T-helper 1 cell (primary cell): ENCODE measurements at regions not wholly inside any gene's neighbourhood (a gene's known extent, or its start where the extent isn't known, plus 50 kb on each side); places are given as distances from the start of the nearest gene placed in this dataset.
"Not testable (repeated sequence)": the region's sequence is repeated elsewhere in the genome, so short reads cannot be mapped to it uniquely, and the experiment has no call there.

Experiments used
- DNase-seq, 5 donors: peaks; one replicate each; pipeline ENCODE4 v3.0.0-alpha.2; 2012 to 2020

DNA sequence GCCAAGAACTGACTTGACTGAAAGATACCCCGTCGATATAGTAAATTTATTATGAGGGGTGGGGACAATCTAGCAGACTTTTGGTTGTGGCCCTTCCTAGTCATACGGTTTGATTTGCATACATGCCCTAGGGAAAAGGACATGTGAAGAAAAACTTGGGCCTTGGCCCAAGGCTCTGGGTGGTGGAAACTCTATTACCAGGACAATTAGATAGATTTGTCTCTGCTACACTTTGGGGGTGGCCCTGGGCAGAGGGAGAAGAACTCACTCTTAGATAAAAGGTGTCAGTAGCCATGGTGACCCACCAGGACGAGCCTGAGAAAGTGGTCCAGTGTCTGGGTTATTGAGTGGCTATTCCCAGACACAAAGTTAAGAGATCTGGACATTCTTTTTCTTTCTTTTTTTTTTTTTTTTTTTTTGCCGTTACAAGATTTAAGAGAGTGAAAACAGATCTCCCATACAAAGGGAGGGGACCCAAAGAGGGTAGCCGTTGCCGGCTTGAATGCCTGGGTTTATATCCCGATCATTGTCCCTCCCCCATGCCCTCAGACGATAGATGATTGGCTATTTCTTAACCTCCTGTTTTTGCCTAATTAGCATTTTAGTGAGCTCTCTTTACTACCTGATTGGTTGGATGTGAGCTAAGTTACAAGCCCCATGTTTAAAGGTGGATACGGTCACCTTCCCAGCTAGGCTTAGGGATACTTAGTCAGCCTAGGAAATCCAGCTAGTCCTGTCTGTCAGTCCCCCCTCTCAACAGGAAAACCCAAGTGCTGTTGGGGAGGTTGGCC lies 96.4 kb upstream of the SMAD3 start:
- DNase-seq: no peak

DNA sequence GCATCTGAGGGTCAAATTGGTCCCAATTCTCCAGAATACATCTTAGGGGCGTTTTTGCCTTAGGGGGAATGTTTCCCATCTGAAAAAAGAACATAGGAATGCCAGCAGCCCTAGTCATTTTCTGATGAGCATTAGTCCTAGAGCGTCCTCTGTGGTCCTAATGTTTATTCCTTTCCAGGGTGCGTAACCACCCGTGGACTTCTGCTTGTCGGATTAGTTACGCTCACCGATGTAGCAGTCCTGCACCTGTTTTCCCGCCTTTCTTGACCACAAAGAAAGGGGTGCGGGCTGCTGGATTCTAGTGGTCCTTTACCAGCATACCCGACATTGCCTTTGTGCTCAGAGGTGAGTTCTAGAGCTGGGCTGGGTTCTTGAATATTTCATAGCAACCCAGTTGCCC lies 91.3 kb upstream of the SMAD3 start:
- not testable (repeated sequence) for DNase-seq

DNA sequence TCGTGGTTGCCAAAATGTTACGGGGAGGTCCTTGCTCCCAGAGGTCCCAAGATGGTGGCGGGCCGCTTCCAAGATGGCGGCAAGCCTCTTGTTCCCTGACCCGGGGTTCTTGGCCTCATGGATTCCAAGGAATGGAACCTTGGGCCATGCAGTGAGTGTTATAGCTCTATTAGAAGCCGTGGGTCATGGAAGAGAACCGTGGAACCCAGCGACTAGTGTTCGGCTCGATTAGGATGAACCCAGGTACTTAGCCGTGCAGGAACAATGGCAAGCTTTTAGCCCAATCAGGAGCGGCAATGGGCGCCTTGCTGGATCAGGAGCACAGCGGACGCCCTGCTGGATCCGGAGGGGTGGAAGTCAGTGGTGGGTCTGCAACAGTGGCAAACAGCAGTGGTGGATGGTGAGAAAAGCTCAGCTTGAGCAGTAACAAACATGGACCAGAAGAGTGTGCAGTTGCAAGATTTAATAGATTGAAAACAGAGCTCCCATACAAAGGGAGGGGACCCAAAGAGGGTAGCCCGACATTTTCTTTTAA lies 89.2 kb upstream of the SMAD3 start:
- not testable (repeated sequence) for DNase-seq

DNA sequence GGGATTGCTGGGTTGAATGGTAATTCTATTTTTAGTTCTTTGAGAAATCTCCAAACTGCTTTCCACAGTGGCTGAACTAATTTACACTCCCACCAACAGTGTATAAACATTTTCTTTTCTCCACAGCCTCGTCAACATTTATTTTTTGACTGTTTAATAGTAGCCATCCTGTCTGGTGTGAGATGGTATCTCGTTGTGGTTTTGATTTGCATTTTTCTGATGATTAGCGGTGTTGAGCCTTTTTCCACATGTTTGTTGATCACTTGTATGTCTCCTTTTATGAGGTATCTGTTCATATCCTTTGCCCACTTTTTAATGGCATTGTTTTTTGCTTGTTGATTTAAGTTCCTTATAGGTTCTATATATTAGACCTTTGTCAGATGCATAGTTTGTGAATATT lies 85.1 kb upstream of the SMAD3 start:
- DNase-seq: not testable (repeated sequence)

DNA sequence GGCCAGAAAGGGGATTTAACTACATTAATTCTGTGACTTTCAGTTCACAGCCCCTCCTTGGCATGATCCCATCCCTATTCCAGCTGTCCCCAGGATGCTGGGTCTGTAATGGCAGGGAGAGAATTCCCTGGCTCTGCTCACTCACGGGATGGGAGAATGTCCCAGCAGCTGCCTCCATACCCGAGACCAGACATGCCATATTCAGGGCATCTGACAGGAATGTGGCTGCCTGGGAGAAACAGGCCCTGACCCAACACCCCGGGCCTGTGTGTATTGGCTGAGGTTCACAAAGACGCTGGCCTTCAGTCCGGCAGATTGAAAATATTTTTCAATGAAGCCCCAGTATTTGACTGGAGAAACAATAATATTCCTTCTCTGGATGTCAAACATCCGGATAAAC lies 83.6 kb upstream of the SMAD3 start:
- DNase-seq: no peak

DNA sequence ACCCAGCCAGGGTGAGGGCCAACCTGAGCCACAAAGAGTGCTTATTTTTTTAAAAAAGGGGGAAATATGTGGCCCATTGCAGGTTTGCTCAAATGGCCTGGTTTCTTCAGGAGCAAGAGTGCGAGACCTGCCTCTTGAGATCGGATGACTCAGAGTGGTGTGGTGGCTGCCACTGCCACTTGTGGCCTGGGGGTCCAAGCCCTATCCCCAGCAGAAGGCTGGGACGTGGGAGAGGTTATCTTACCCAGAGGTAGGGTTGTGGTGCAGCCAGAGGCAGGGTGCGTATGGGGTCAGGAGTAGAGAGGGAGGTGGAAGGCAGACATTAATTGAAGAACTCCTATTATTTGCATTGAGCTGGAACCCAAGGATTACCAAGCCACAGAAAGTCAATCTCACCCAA lies 83.2 kb upstream of the SMAD3 start:
- no peak for DNase-seq

DNA sequence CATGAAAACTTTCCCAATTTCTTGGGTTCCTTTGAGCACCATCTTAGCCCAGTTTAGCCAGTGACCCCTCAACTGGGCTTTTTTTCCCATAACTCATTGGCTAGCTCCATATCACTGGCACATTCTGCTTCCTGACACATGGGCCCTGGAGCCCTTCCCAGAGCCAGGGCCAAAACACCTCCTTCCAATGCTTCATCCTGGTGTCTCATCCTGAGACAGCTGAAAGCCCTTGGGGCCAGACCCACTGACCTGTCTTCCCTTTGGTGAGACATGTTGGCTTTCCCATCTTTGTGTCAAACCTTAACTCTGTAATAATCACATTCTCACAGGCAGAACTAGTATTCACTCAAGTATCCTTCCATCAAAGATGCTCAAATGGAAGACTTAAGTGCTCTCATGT lies 82.6 kb upstream of the SMAD3 start:
- DNase-seq: no peak

DNA sequence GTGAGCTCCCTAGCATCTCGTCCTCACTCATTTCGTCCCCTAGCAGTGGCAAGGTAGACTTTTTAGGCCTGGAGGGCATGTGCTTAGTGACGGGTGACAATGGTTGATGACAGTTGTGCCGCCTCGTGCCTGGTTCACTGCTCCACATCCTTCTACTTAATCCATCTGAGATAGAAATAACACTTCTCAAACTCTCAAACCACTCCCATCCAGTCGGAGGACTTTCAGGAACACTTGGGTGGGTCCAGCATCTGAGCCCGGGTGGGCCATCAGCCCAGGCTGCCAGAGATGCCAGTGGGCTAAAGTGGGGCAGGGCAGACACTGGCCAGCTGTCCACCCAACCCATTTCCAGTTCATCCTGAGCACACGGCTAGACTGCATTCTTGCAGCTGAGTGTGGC lies 79.7 kb upstream of the SMAD3 start:
- DNase-seq: no peak

DNA sequence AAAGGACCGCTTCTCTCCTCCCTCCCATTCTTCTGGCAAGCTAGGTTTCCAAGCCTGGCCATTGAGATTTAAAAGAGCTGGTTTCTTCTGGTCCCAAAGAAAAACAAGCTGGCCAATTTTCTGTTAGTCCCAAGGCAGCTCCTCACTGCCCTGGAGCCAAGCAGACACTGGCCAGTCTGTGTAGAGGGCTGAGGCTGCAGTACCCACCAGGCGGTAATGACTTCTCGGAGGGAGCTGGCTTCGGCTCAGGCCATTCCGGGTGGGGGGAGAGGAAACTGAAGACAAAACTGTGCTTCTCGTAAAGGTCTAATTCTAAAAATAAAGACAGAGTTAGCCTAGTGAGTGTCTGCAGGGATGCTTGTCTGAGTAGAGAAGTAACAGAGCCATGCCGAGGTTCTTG lies 78.5 kb upstream of the SMAD3 start:
- DNase-seq: no peak

DNA sequence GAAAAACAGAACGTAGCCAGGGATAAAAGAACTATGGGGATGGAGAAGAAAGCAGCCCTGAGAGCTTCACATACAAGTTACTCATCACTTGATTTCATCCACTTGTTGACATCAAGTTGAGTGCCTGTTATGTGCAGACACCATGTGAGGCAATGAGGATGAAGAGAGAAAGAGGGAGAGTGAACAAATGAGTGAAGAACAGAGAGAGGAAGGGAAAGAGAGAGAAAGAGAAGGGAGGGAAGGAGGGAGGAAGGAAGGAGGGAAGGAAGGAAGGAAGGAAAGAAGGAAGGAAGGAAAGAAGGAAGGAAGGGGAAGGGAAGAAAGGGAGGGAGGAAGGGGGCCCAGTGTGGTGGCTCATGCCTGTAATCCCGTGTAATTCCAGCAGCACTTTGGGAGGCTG lies 72.3 kb upstream of the SMAD3 start:
- DNase-seq: no peak

DNA sequence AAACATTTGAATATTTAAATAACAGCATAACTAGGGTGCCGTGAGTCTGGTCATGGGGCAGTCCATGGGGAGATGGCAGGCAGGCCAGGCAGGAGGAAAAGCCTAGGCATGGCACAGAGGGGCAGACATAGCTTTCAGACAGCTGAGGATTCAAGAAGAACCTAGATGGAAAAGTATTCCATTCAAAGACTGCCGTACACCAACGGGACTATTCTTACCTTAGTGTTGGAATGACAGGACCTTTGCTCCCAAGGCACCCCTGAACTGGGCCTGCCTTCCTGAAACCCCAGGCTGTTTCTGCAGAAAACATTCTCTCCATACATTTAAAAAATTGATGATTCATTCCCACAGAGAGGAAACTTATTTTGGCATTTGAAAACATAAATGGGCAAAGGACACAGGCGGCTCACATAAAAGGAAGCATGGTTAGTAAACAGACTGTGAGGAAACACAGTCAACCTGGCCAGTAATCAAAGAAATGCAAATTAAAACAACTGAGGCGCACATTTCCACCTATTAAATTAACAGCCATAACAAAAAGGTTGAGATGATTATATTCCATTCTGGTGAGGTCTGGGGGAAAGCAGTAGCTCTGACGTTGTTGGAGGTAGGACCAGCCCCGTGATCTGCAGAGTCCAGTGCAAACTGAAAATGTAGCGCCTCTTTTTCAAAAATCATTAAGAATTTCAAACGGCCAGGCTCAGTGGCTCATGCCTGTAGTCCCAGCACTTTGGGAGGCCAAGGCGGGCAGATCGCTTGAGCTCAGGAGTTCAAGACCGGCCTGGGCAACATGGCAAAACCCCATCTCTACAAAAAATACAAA lies 71.3 kb upstream of the SMAD3 start:
- no peak for DNase-seq

DNA sequence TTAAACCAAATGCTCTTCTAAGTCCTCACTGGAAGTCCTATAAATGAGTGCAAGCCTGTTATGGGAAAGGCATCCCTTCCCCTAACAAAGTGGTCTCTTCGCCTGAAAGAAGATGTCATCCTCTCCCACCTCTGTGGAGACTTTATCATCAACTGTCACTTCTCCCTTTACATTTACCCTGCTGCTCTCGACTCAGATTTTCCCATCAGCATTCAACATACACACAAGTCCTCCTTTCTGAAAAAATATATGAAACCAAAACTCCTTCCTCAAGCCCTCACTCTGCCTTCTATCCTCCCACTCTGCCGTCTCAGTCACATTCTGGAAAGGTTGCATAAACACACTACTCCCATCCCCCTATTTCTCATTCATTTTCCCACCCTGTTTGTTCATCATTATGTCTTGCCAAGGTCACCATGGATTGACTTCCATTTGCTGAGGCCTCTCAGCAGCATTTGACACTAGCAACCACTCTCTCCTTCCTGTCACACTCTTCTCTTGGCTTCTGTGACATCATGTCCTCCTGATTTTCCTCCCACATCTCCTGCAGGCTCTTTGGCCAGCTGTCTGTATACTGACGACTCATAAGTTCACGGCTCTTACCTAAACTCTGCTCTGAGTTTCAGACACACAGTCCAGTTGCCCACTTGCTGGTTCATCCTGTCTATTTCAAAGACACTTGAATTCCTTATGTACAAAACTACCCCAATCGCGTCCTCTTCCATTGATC lies 70.3 kb upstream of the SMAD3 start:
- DNase-seq: no peak

DNA sequence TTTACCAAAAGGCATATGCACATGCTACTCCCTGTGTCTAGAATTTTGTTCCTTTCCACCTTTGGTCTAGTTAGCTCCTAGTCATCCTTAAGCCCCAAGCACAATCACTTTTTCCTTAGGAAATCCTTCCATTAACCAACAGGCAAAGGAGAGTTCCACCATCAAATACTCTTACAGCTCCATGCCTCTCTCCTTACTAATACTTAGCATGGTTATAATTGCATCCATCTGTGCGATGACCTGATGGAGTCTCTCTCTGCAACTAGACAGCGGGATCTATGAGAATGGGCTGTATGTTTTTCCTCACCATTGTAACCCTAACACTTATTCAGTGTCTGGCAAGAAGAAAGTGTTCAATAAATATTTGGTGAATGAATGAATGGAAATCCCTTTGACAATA lies 69.3 kb upstream of the SMAD3 start:
- DNase-seq: no peak

DNA sequence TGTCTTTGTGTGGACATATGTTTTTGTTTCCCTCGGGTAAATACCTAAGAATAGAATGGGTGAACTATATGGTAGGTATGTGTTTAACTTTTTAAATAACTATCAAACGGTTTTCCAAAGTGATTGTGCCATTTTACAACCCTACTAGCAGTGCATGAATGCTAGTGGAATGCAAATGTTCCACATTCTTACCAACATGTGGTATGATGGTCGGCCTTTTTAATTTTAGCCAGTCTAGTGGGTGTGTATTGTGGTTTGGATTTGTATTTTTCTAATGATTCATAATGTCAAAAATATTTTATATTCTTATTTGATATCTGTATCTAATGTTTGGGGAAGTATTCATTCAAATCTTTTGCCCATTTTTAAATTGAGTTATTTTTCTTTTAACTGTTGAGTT lies 68.2 kb upstream of the SMAD3 start:
- DNase-seq: no peak

DNA sequence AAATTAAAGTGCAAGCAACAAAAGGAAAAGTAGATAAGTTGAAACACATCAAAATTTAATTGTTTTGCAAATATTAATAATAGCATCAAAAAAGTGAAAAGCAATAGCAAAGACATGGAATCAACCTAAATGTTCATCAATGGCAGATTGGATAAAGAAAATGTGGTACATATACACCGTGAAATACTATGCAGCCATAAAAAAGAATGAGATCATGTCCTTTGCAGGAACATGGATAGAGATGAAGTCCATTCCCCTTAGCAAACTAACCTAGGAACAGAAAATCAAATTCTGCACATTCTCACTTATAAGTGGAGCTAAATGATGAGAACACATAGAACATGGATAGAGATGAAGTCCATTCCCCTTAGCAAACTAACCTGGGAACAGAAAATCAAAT lies 67.2 kb upstream of the SMAD3 start:
- DNase-seq: not testable (repeated sequence)

DNA sequence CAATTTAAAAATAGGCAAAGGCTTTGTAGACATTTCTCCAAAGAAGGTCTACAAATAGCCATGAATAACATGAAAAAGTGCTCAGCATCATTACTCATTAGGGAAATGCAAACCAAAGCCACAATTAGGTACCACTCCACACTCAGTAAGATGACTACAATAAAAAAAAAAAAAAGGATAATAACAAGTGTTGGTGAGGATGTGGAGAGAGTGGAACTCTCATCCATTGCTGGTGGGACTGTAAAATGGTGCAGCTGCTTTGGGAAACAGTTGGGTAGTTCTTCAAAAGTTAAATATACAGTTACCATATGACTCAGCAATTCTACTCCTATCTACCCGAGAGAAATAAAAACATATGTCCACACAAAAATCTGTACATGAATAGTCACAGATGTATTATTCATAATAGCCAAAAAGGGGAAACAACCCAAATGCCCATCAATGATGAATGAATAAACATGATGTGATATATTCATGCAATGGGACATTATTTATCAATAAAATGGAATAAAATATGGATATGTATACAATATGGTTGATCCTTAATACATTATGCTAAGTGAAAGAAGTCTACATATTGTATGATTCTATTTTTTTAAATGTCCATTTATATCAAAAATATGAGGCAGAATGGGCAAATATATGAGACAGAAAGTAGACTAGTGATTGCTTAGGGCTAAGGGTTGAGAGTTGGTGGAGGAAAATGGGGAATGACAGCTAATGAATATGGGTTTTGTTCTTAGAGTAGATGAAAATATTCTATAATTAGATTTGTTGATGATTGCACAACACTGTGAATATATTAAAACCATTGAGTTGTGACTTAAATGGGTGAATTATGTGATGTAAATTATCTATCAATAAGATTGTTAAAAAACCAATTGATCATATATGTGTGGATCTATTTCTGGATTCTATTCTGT lies 66.1 kb upstream of the SMAD3 start:
- no peak for DNase-seq

DNA sequence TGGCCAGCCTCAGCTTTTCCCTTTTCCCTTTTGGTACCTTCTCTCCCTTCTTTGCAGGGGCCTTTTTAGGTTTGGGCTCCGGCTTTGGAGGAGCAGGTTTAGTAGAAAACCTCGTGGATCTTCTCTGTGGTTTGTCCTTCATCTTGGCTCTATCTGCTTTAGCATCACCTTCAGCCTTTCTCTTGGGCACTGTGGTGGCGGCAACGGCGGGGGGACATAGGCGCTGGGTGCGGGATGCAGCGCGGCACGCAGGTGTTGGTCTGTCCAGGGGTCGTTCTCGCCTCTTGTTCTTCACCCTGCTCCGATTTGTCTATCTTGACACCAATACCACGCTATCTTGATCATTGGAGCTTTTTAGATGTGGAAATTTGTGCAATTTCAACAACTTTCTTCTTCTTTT lies 64.5 kb upstream of the SMAD3 start:
- DNase-seq: no peak

DNA sequence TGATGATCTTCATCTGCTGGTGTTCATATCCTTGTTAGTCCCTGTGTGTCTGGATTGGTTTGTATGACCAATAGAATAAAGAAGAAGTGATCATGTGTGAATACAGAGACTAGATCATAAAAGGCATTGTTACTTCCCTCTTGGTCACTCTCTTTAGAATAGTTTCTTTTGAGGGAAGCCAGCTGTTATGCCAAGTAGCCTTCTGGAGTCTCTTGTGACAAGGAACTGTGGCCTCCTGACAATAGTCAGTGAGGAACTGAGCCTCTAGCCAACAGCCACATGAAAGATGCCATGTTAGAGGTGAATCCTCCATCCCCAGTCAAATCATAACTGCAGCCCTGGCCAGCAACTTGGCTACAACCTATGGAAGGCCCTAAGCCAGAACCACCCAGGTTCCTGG lies 63.0 kb upstream of the SMAD3 start:
- no peak for DNase-seq

DNA sequence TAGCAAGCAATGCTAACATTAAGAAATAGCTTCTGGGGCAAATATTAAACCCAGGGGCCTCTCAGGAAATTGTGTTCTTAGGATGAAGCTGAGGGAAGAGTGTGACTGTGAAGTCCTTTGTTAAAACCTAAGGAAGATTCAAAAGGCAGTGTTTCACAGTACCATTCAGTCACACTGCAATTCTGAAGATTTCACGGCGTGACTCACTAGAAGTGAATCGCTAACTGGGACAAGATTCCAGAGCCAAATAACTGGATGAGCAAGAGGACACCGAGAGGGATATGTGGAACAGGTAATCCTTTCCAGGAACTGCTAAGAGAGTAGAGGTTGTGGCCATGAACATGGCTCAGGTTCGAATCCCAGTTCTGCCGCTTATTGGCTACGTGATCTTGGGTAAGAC lies 61.8 kb upstream of the SMAD3 start:
- DNase-seq: no peak

DNA sequence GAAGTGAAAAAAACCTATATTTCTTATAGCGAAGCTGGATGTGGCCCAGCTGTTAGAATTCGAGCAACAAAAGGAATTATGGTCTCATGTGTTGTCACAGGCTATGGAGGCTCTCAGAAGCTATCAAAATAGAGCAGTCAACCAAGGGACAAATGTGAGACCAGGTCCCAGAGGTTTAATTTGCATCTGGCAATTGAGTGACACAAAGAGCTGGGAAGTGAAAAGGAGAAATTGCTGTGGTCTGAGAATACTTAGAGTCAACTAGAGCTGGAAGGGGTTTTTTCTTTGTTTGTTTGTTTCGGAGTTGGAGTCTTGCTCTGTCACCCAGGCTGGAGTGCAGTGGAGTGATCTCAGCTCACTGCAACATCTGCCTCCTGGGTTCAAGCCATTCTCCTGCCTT lies 61.3 kb upstream of the SMAD3 start:
- DNase-seq: no peak

DNA sequence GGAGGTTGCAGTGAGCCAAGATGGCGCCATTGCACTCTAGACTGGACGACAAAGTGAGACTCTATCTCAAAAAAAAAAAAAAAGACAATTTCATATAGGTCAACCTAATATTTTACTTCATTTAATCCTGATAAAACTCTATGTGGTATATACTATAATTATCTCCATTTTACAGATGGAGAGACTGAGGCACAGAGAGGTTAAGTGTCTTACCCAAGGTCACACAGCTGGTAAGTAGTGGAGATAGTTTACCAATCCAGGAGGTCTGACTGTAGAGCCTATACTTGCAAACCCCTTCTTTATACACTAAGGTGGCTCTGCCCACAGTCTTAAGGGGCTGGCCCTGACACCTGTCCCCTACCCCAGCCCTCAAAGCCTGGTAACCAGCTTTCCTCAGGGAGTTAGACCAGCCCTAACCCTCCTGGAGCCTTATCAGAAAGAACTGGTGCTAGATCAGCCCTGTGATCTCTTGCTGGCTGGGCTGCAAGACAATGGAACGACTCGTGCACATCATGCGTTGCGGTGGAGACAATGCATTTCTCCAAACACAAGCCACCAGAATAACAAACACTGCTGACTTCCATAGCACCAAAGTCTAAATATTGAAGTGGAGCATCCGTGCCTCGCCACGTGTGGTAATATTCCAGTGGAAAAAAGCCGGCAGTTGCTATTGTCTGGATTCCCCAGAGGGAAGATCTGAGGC lies 60.0 kb upstream of the SMAD3 start:
- no peak for DNase-seq
